NT2/D1 (cell line): ENCODE measurements at regions not wholly inside any gene's neighbourhood (a gene's known extent, or its start where the extent isn't known, plus 50 kb on each side); places are given as distances from the start of the nearest gene placed in this dataset.

Experiments used
- SUZ12 ChIP-seq: IDR thresholded peaks from 2 replicates; pipeline ENCODE4 v1.6.1; 2011; ENCODE audit not compliant: insufficient read length, insufficient read depth; ENCODE audit errors: extremely low read depth
- YY1 ChIP-seq: IDR thresholded peaks from 2 replicates; pipeline ENCODE4 v1.6.1; 2011; ENCODE audit not compliant: insufficient read length, insufficient read depth
- ZNF274 ChIP-seq: IDR thresholded peaks from 2 replicates; pipeline ENCODE4 v1.6.1; 2011; ENCODE audit warnings: mild to moderate bottlenecking, low read depth, low read length

DNA sequence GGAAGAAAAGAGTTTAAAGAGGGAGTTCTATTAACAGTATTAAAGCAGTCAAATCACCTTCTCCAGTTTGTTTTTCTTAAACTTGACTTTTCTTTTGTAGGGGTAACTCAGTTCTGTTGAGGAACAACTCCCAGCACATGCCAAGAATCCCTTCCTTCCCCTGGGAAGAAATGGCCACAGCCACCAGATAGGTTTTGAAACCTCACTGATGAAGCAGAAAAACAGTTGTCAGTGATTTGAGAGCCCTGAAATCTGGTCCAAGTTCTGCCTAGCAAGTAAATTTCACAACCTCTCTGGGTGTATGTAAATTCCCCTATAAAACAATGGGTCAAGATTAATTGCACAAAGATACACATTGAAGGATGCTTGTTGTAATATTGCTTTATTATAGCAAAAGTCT is 167.1 kb downstream of the DHX15 start:
- TF ChIP-seq SUZ12 (no peak), YY1 (no peak), ZNF274 (no peak)
